Mammary epithelial cell (primary cell): ENCODE measurements at regions not wholly inside any gene's neighbourhood (a gene's known extent, or its start where the extent isn't known, plus 50 kb on each side); places are given as distances from the start of the nearest gene placed in this dataset.

Experiments used
- CTCF ChIP-seq, 2 donors: IDR thresholded peaks in 1 of 2; conservative IDR thresholded peaks in 1 of 2; 2 replicates each; pipeline ENCODE4 v1.5.1; 2011 to 2012; ENCODE audit warnings: inconsistent platforms in 2 of 2, low read length in 2 of 2, mild to moderate bottlenecking in 2 of 2, control low read depth in 1 of 2, low read depth in 1 of 2; ENCODE audit not compliant: insufficient read depth in 1 of 2; ENCODE audit errors: extremely low read depth in 1 of 2
- EZH2 ChIP-seq: IDR thresholded peaks from 2 replicates; pipeline ENCODE4 v1.6.1; 2012; ENCODE audit warnings: low read length, inconsistent platforms, borderline replicate concordance

- TF ChIP-seq CTCF (conservative IDR thresholded peaks at IDR 0.05 in 1 of 2, IDR thresholded peaks at IDR 0.05 in 1 of 2; ENCODE audit: extremely low read depth in 1 of 2, insufficient read depth in 1 of 2, low read depth in 1 of 2, low read length in 2 of 2) (no peak), EZH2 (no peak)
Observed at GRCh38 chr13:47846886-47847285, 154.2 kb downstream of the SUCLA2 start.
